ENCODE measurements at regions not wholly inside any gene's neighbourhood (a gene's known extent, or its start where the extent isn't known, plus 50 kb on each side); places are given as distances from the start of the nearest gene placed in this dataset.

- TF ChIP-seq GATA2 (IDR thresholded peaks at IDR 0.05; ENCODE audit: low read depth, low read length) (no peak), GATA3 (IDR thresholded peaks at IDR 0.05; ENCODE audit: low read depth, low read length) (no peak)
Measured at GRCh38 chr6:21745543-21746337, 152.2 kb downstream of the SOX4 start.

DNA sequence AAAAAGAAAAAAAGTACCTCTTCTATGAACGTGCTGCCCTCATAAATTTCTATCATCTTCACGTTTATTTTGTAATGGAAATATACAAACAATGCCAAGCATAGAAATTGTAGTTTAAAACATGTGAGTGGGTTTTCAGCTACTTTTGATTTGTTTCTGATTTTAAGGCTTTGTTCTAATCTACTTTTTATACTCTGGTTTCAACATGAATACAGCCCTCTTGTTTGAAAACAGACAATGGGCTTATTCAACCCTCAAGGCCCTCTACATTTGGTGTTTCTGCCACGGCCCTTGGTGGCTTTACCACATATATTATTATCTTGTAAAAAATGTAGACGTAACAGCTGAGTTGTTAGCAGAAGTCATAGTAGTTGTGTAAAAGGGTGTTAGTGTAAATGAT lies 153.9 kb downstream of the SOX4 start:
- TF ChIP-seq GATA3 (IDR thresholded peaks at IDR 0.05; ENCODE audit: low read depth, low read length) = no peak

DNA sequence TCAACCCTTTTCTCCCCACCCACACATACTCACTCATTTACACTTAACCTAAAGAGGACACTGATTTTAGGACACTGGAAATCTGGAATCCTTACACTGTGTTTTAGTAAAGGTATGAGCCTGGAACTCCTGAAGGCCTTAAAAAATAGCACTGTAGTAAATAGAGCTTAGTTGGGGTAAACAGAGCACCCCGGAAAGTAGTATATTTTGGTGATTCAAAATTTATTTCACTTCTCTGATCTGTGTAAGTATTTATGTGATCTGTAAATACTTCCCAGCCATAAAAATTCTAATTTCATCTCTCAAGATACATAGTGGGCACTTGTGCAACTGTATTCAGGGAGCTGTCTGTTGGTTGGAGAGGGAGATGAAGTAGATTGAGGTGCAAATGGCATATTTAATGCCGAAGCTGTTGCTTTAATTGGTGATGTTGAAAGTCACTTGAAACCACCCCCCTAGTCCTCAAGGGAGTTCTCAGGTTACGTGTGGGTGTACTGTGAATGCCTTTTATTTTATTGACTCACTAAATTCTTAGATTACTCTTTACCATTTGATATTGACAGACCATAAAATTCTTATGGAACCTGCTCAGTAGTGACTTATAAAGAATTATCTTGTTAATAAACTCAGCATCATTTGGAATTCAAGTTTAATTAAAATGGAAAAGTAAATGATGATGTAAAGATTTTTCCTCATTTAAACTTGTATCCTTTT lies 154.9 kb downstream of the SOX4 start:
- TF ChIP-seq GATA3 (IDR thresholded peaks at IDR 0.05; ENCODE audit: low read depth, low read length) (no peak), GATA2 (IDR thresholded peaks at IDR 0.05; ENCODE audit: low read depth, low read length) (no peak)

DNA sequence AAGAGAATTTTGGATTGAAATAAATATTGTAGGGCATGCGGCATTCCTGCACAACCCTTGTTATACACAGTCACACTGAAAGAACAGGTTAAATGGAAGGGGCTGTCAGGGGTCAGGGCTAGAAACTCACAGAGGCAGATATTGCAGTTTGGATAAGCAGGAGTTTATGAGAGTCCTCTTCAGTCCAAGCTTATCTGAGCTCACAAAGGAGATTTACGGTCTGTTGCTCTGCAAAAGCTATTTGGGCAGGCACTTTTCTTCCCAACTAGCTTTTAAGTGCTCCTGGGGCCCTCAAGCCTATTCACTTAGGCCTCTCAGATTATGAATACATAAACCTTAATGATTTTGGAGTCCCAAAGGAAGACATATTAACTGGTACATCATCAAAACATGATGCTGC lies 156.2 kb downstream of the SOX4 start:
- no peak for TF ChIP-seq GATA3 (IDR thresholded peaks at IDR 0.05; ENCODE audit: low read depth, low read length)
- TF ChIP-seq GATA2 (IDR thresholded peaks at IDR 0.05; ENCODE audit: low read depth, low read length) = peak; percentile 77

DNA sequence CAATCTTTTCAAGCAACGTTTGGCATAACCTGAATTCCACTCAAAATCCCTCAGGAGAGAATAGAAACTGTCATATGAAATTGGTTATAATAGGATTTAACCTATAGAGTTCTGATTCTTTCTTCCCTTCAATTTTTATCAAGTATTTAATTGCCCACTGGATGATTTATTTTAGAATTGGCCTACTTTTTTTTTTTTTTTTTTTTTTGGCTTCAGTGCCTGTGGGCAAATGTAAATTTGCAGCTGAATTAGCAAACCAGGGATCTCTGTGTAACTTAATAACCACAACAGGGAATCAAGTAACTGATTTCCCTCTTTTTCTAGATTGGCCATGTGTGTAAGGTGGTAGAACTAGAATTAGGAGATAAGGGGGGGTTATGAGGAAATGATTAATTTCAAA lies 157.0 kb downstream of the SOX4 start:
- peak; percentile 37; the same call in 1 of the 2 replicates for TF ChIP-seq GATA3 (IDR thresholded peaks at IDR 0.05; ENCODE audit: low read depth, low read length)
- no peak for TF ChIP-seq GATA2 (IDR thresholded peaks at IDR 0.05; ENCODE audit: low read depth, low read length)

DNA sequence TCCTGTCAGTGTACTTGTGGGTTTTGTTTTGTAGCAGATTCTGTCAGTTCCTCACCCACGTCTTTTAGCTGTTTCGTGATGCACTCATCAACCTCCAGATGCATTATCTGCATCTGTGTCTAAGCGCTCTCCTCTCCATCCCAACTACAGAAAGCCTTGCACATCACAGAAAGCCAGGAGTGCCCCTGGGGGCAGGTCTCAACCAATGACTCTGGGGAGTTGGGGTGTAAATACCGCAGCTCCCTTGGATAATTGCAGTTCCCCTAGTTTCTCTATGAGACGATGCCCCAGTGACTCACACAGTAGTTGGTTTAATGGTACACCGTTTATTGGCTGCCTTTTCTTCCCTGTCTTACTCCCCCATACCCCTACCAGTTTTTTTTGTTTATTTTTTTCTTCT lies 158.1 kb downstream of the SOX4 start:
- no peak for TF ChIP-seq GATA3 (IDR thresholded peaks at IDR 0.05; ENCODE audit: low read depth, low read length)
- no peak for TF ChIP-seq GATA2 (IDR thresholded peaks at IDR 0.05; ENCODE audit: low read depth, low read length)

DNA sequence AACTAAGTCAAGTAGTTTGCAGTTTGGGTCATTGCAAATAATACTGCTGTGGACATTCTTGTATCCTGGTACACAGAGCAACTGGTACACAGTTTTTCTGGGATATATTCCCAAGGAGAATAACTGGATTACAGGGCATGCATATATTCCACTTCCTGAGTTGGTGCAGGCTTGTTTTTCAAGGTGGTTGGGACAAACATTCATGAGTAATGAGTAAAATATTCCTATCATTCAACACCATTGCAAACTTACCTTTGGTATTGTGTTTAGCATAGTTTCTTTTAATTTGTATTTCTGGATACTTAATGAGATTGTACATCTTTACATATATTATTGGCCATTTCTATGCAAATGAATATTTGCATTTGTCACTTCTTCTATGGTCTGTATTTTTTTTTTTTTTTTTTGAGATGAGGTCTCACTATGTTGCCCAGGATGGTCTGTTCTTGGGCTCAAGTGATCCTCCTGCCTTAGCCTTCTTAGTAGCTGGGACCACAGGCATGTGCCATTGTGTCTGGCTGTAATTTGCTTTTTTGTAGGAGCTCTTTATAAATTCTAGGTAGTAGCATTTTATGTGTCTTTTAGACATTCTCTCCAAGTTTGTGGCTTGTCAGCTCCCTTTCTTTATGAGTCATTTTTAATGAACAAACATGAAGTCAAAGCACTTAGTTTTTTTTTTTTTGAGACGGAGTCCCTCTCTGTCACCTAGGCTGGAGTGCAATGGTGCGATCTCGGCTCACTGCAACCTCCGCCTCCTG lies 158.7 kb downstream of the SOX4 start:
- TF ChIP-seq GATA3 (IDR thresholded peaks at IDR 0.05; ENCODE audit: low read depth, low read length) = no peak
- no peak for TF ChIP-seq GATA2 (IDR thresholded peaks at IDR 0.05; ENCODE audit: low read depth, low read length)

DNA sequence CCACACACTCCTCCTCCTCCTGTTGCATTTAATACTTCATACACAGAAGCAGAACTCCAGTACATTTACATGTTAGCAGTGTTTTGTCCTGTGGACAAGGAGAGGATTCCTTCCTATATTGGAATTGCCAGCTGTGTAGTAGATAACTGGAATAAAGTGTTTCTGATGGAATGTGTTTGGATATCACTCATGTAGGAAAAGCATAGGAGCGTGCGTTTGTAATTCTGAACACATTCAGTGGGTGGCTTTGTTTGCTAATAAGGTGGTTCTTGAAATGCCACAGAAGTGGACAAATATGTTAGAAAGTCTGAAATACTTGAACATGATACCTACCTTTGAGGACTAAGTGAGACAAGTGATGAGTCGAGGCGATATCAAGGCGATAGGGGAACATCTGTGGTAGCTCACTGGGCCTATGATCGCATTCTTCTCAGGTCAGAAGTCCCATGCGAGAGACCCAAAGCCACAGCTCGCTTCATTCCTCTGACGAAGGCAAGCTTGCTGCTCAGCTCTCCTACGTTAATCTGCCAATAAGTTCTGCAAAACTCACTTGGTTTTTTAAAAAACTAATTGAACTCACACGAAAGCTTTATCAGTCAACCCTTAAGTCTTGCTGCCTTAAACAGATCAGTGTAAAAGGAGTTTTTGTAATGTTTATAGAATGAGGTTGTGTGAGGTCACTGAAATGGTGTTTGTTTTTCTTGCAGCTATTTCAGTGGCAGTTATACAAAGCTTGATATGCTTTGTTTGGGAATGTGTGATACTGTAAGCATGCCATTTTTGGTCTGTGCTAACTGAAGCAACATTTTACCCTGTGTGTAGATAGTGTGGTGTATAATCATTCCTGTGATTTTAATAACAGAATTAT lies 159.9 kb downstream of the SOX4 start:
- TF ChIP-seq GATA2 (IDR thresholded peaks at IDR 0.05; ENCODE audit: low read depth, low read length) (no peak), GATA3 (IDR thresholded peaks at IDR 0.05; ENCODE audit: low read depth, low read length) (no peak)

GRCh38 chr6:21754891-21755290 lies 161.3 kb downstream of the SOX4 start:
- TF ChIP-seq GATA2 (IDR thresholded peaks at IDR 0.05; ENCODE audit: low read depth, low read length) (no peak), GATA3 (IDR thresholded peaks at IDR 0.05; ENCODE audit: low read depth, low read length) (no peak)

DNA sequence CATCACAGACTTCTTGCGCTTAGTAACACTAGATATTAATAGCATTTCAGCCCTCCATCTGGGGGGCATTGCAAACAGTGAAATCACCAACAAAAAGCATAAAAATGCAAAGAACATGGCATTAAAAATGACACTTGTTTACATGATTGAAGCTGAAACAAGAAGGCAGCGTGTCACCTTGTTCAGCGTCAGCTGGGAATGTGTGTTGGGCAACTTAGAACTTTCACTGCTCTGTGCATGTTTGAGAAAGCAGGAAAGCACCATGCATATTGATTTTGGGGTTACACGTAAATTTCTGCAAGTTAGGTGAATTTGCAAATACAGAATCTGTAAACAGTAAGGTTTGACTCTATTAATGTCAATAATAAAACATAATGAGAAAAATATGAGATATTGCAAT lies 162.9 kb downstream of the SOX4 start:
- no peak for TF ChIP-seq GATA2 (IDR thresholded peaks at IDR 0.05; ENCODE audit: low read depth, low read length)
- TF ChIP-seq GATA3 (IDR thresholded peaks at IDR 0.05; ENCODE audit: low read depth, low read length) = no peak

DNA sequence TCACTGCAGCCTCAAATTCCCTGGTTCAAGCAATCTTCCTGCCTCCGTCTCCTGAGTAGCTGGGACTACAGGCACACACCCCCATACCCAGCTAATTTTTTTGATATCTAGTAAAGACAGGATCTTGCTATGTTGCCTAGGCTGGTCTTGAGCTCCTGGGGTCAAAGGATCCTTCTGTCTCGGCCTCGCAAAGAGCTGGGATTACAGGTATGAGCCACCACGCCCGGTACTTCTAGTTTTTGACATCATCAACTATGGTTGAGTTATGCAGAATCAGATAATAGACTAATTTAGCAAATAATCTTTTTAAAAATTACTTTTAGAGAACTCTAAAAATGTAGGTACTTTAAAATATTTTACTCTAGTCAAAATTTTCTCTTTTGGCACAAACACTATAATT lies 166.2 kb downstream of the SOX4 start:
- TF ChIP-seq GATA2 (IDR thresholded peaks at IDR 0.05; ENCODE audit: low read depth, low read length) (no peak), GATA3 (IDR thresholded peaks at IDR 0.05; ENCODE audit: low read depth, low read length) (no peak)

- TF ChIP-seq GATA2 (IDR thresholded peaks at IDR 0.05; ENCODE audit: low read depth, low read length) (no peak), GATA3 (IDR thresholded peaks at IDR 0.05; ENCODE audit: low read depth, low read length) (no peak)
Measured at GRCh38 chr6:21764989-21765388, 171.4 kb downstream of the SOX4 start.

- TF ChIP-seq GATA3 (IDR thresholded peaks at IDR 0.05; ENCODE audit: low read depth, low read length) = no peak
- no peak for TF ChIP-seq GATA2 (IDR thresholded peaks at IDR 0.05; ENCODE audit: low read depth, low read length)
Measured at GRCh38 chr6:21767891-21768648, 174.5 kb downstream of the SOX4 start.
